A549 (cell line): ENCODE measurements at regions not wholly inside any gene's neighbourhood (a gene's known extent, or its start where the extent isn't known, plus 50 kb on each side); places are given as distances from the start of the nearest gene placed in this dataset.

Source experiments
- CBX8 ChIP-seq: fragments of 200-600 bp; sonication (generic); IDR thresholded peaks from 2 replicates; pipeline ENCODE4 v1.6.1; 2016
- CHD2 ChIP-seq: fragments of 150-350 bp; IDR thresholded peaks from 2 replicates; pipeline ENCODE4 v1.6.1; 2014; ENCODE audit warnings: low read length; ENCODE audit not compliant: partially characterized antibody
- EP300 ChIP-seq, 2 experiments: fragments of >200 bp; sonication (Bioruptor Twin); formaldehyde crosslinking; IDR thresholded peaks; 2 replicates in 1 of 2; 3 replicates in 1 of 2; pipeline ENCODE4 v1.6.1; 2016 to 2017
- KDM5A ChIP-seq: fragments of 200-600 bp; sonication (generic); IDR thresholded peaks from 2 replicates; pipeline ENCODE4 v1.6.1; 2016; ENCODE audit warnings: antibody characterized with exemption, mild to moderate bottlenecking
- MAFK ChIP-seq: fragments of 450-650 bp; IDR thresholded peaks from 2 replicates; pipeline ENCODE4 v1.6.1; 2014; ENCODE audit not compliant: partially characterized antibody
- POLR2A ChIP-seq: IDR thresholded peaks from 2 replicates; pipeline ENCODE4 v1.6.1; 2012; ENCODE audit warnings: mild to moderate bottlenecking, low read length
- RAD21 ChIP-seq, 2 experiments: fragments of >200 bp in 1 of 2; sonication (Bioruptor Twin) in 1 of 2; formaldehyde crosslinking in 1 of 2; IDR thresholded peaks in 1 of 2; conservative IDR thresholded peaks in 1 of 2; 2 replicates in 1 of 2; 3 replicates in 1 of 2; pipeline ENCODE4 v1.6.1; 2012 to 2018; ENCODE audit warnings: inconsistent platforms in 1 of 2
- RFX5 ChIP-seq: fragments of 450-650 bp; IDR thresholded peaks from 2 replicates; pipeline ENCODE4 v1.7.1; 2014; ENCODE audit warnings: antibody characterized with exemption, mild to moderate bottlenecking, moderate library complexity
- TF ChIP-seq, protein P1 (sequence below): fragments of >200 bp; sonication (Bioruptor Twin); formaldehyde crosslinking; IDR thresholded peaks from 3 replicates; pipeline ENCODE4 v1.5.1; 2016
- TF ChIP-seq, protein P2 (sequence below): fragments of 450-650 bp; IDR thresholded peaks from 2 replicates; pipeline ENCODE4 v1.6.1; 2014; ENCODE audit warnings: antibody characterized with exemption
- TF ChIP-seq, protein P3 (sequence below): IDR thresholded peaks from 2 replicates; pipeline ENCODE4 v1.6.1; 2012
- TF ChIP-seq, protein P4 (sequence below): fragments of 200-600 bp; sonication (generic); IDR thresholded peaks from 2 replicates; pipeline ENCODE4 v1.6.1; 2016; ENCODE audit warnings: antibody characterized with exemption, mild to moderate bottlenecking, moderate library complexity

DNA sequence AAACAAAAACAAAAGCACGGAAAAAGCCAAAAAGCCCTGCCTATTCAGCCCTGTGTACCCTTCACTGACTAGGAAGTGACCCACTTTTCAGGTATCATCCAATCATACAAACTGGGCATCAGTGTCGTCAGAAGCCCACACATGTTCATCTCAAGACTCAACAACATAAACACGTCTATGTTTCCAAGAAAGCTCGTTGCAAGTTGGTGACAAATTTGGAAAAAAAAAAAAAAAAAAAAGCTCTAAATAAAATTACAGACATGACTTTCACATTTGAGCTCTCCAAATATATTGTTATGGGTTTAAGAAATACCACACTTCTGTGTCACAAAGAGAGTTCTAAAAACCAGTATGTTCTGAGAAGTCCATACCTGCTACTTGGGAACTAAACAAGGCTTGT lies 204.7 kb upstream of the KLF14 start:
- TF ChIP-seq, protein P1, sequence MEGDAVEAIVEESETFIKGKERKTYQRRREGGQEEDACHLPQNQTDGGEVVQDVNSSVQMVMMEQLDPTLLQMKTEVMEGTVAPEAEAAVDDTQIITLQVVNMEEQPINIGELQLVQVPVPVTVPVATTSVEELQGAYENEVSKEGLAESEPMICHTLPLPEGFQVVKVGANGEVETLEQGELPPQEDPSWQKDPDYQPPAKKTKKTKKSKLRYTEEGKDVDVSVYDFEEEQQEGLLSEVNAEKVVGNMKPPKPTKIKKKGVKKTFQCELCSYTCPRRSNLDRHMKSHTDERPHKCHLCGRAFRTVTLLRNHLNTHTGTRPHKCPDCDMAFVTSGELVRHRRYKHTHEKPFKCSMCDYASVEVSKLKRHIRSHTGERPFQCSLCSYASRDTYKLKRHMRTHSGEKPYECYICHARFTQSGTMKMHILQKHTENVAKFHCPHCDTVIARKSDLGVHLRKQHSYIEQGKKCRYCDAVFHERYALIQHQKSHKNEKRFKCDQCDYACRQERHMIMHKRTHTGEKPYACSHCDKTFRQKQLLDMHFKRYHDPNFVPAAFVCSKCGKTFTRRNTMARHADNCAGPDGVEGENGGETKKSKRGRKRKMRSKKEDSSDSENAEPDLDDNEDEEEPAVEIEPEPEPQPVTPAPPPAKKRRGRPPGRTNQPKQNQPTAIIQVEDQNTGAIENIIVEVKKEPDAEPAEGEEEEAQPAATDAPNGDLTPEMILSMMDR, result no peak
- TF ChIP-seq POLR2A (no peak), CBX8 (no peak), KDM5A (no peak), RFX5 (no peak), EP300 (IDR thresholded peaks at IDR 0.05) (no peak), RAD21 (conservative IDR thresholded peaks at IDR 0.05 in 1 of 2, IDR thresholded peaks at IDR 0.05 in 1 of 2) (no peak), MAFK (no peak), CHD2 (no peak)
- TF ChIP-seq, protein P2, sequence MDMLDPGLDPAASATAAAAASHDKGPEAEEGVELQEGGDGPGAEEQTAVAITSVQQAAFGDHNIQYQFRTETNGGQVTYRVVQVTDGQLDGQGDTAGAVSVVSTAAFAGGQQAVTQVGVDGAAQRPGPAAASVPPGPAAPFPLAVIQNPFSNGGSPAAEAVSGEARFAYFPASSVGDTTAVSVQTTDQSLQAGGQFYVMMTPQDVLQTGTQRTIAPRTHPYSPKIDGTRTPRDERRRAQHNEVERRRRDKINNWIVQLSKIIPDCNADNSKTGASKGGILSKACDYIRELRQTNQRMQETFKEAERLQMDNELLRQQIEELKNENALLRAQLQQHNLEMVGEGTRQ, result no peak
- TF ChIP-seq, protein P3, sequence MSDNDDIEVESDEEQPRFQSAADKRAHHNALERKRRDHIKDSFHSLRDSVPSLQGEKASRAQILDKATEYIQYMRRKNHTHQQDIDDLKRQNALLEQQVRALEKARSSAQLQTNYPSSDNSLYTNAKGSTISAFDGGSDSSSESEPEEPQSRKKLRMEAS, result no peak
- TF ChIP-seq, protein P4, sequence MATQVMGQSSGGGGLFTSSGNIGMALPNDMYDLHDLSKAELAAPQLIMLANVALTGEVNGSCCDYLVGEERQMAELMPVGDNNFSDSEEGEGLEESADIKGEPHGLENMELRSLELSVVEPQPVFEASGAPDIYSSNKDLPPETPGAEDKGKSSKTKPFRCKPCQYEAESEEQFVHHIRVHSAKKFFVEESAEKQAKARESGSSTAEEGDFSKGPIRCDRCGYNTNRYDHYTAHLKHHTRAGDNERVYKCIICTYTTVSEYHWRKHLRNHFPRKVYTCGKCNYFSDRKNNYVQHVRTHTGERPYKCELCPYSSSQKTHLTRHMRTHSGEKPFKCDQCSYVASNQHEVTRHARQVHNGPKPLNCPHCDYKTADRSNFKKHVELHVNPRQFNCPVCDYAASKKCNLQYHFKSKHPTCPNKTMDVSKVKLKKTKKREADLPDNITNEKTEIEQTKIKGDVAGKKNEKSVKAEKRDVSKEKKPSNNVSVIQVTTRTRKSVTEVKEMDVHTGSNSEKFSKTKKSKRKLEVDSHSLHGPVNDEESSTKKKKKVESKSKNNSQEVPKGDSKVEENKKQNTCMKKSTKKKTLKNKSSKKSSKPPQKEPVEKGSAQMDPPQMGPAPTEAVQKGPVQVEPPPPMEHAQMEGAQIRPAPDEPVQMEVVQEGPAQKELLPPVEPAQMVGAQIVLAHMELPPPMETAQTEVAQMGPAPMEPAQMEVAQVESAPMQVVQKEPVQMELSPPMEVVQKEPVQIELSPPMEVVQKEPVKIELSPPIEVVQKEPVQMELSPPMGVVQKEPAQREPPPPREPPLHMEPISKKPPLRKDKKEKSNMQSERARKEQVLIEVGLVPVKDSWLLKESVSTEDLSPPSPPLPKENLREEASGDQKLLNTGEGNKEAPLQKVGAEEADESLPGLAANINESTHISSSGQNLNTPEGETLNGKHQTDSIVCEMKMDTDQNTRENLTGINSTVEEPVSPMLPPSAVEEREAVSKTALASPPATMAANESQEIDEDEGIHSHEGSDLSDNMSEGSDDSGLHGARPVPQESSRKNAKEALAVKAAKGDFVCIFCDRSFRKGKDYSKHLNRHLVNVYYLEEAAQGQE, result no peak
